GM21619 (cell line): ENCODE measurements at regions not wholly inside any gene's neighbourhood (a gene's known extent, or its start where the extent isn't known, plus 50 kb on each side); places are given as distances from the start of the nearest gene placed in this dataset.

Source experiments
- ATAC-seq: cut with Tn5 transposase; IDR thresholded peaks from one replicate; pipeline ENCODE4 v1.9.1; 2021; ENCODE audit not compliant: unreplicated experiment

- ATAC-seq = no peak
Observed at GRCh38 chr11:27287205-27287604, 75.8 kb downstream of the CCDC34 start.

- no peak for ATAC-seq
Observed at GRCh38 chr11:27285761-27286160, 77.3 kb downstream of the CCDC34 start.

- no peak for ATAC-seq
Observed at GRCh38 chr11:27282806-27283205, 80.2 kb downstream of the CCDC34 start.

GRCh38 chr11:27281740-27282590 lies 81.0 kb downstream of the CCDC34 start:
- no peak for ATAC-seq

- no peak for ATAC-seq
Observed at GRCh38 chr11:27281276-27281675, 81.7 kb downstream of the CCDC34 start.

- no peak for ATAC-seq
Observed at GRCh38 chr11:27280140-27280539, 82.9 kb downstream of the CCDC34 start.

- no peak for ATAC-seq
Observed at GRCh38 chr11:27279460-27279859, 83.6 kb downstream of the CCDC34 start.

GRCh38 chr11:27277843-27278242 lies 85.2 kb downstream of the CCDC34 start:
- no peak for ATAC-seq

GRCh38 chr11:27276141-27276540 lies 86.9 kb downstream of the CCDC34 start:
- no peak for ATAC-seq

- ATAC-seq = no peak
Observed at GRCh38 chr11:27274854-27275395, 88.1 kb downstream of the CCDC34 start.

GRCh38 chr11:27266125-27266524 lies 96.9 kb downstream of the CCDC34 start:
- no peak for ATAC-seq

GRCh38 chr11:27263986-27264385 lies 99.0 kb downstream of the CCDC34 start:
- no peak for ATAC-seq

- ATAC-seq = no peak
Observed at GRCh38 chr11:27263046-27263445, 100.0 kb downstream of the CCDC34 start.

- ATAC-seq = no peak
Observed at GRCh38 chr11:27255447-27255828, 107.6 kb downstream of the CCDC34 start.

- no peak for ATAC-seq
Observed at GRCh38 chr11:27254744-27255446, 108.1 kb downstream of the CCDC34 start.

GRCh38 chr11:27253224-27253623 lies 109.8 kb downstream of the CCDC34 start:
- ATAC-seq = no peak

- no peak for ATAC-seq
Observed at GRCh38 chr11:27250867-27251665, 111.9 kb downstream of the CCDC34 start.

- no peak for ATAC-seq
Observed at GRCh38 chr11:27248576-27249509, 114.2 kb downstream of the CCDC34 start.

GRCh38 chr11:27247660-27248059 lies 115.4 kb downstream of the CCDC34 start:
- ATAC-seq = no peak

- no peak for ATAC-seq
Observed at GRCh38 chr11:27246925-27247324, 116.1 kb downstream of the CCDC34 start.
